Activated CD4-positive, alpha-beta T cell treated with anti-CD3 and anti-CD28 coated beads, Interleukin-2, Interleukin-4, amounts not matched to agents 100 ng/mL and 50 ng/mL, durations not matched to agents 16 hours and 8 hours (primary cell): ENCODE measurements at regions not wholly inside any gene's neighbourhood (a gene's known extent, or its start where the extent isn't known, plus 50 kb on each side); places are given as distances from the start of the nearest gene placed in this dataset.

ENCODE experiments used
- DNase-seq: peaks from one replicate; pipeline ENCODE4 v3.0.0-alpha.2; 2020; ENCODE audit warnings: low spot score

GRCh38 chr2:122737429-122738077, 982.1 kb downstream of the TSN start:
- peak; percentile 2 for DNase-seq

GRCh38 chr2:122739732-122740593, 984.5 kb downstream of the TSN start:
- no peak for DNase-seq

- no peak for DNase-seq
These were observed 985.1 kb downstream of the TSN start for GRCh38 chr2:122740594-122740948.

DNA sequence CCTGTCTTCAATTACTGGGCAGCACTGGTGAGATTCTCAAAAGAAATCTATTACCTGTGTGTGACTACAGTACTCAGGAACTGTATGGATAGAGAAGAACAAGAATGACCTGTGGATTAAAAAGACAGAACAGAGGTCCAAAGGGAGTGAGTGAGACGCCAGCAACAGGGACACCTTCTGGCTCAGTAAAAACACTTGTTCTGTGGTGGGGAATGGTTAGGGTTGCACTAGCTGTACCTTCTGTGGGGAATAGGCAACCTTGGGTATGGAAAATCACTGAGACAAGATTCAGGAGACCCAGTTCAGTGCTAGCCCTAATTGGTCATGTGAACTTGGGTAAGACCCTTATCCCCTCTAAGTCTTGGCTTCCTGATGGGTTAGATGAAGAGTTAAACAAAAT, 986.0 kb downstream of the TSN start:
- no peak for DNase-seq

DNA sequence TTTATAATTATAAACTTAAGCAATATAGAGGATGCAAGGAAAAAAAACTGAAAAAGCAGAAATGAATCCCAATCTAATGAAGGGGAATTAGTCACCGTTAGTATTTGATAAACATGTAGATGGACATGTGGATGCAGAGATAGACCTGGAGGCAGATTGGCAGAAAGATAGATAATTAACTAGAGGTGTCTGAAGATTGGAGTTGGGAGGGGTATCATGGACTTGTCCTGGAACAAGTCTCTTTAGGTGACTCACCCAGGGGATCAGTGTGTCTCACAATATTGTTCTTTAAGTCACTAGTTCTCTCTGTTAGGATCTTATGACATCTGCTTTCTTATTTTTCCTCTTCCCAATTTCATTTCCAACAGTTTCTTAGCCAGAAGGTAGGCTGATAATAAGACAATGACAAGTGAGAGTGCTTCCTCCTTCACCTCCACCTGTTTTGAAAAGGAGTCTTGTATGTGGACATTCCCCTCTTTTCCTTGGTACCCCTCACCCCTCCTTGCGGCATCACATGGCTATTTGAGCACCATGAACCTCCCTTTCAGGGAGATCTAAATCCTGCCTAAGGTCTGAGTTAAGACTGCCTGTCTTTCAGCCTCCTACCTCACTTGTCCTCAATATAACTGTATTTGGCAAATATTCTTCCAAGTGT, 987.7 kb downstream of the TSN start:
- no peak for DNase-seq

GRCh38 chr2:122745603-122746002, 990.2 kb downstream of the TSN start:
- DNase-seq: no peak

DNA sequence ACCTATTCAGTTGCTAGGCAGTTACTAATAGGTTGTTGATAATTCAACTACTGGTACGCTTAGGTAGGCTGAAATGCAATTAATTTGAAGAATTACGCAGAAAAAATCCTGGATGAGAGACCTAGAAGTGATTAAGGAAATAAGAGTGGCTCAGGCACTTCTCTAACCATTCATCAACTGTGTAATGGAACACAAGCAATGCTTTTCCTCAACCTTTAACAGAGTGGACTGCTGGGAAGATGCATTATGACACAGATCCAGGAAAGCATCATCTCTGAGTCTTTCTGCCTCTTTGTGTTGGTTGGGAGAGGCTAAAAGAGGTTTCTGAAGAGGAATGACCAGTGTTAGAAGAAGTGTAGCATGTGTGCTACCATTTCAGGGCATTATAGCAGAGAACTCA, 992.2 kb downstream of the TSN start:
- no peak for DNase-seq

GRCh38 chr2:122748552-122749011, 993.1 kb downstream of the TSN start:
- no peak for DNase-seq

DNA sequence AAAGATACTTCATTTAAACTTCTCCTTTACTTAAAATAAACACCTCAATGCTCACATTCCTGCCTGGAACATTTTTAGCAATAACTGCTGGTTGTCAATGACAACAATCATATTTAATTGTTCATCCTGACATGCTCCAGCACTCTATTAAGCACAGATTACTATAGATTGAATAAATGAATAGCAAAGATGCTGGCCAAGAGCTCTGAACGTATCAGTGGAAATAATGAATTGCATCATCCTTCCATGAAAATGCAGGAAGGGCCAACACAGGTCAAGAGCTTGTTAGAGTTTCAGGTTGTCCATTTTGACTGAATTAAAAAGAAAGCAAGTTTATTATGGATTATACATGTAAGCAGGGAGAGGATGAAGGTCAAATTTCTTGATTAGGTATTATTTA, 994.0 kb downstream of the TSN start:
- DNase-seq: no peak

- no peak for DNase-seq
These were observed 994.6 kb downstream of the TSN start for GRCh38 chr2:122750095-122750494.

GRCh38 chr2:122750808-122751207, 995.4 kb downstream of the TSN start:
- DNase-seq: no peak

DNA sequence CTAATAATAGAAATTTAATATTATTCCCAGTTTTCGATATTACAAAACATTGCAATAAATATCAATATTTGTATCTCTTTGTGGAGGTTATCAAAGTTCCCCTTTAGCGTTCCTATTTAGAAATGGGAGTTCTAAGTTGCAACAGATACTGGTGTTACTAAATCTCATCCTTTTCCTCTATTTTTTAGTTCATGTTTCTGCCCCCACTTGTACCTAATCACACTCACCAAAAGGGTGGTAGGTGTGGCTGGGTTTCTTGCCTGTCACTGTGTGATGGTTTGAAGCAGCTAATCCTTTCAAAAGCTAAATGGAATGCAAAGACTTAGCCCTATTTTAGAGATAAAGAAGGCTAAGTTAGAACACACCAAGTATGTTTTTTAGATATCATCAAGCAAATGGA, 997.9 kb downstream of the TSN start:
- no peak for DNase-seq

DNA sequence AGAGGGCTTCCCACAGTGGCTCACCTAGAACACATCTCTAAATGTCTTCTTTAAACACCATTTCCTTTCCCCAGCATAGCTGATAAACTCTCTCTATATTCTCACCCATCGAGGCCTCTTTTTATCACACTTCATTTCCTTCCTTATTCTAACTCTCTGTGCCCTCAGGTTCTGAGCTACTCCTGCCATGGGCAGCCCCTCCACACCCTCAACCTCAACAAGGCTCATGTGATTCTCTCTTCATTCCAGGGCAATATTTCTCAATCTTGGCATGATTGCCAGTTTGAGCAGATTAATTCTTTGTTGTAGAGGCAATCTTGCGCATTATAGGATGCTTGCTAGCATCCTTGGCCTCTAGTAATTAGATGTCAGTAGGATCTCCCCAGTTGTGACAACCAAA, 999.1 kb downstream of the TSN start:
- no peak for DNase-seq

DNA sequence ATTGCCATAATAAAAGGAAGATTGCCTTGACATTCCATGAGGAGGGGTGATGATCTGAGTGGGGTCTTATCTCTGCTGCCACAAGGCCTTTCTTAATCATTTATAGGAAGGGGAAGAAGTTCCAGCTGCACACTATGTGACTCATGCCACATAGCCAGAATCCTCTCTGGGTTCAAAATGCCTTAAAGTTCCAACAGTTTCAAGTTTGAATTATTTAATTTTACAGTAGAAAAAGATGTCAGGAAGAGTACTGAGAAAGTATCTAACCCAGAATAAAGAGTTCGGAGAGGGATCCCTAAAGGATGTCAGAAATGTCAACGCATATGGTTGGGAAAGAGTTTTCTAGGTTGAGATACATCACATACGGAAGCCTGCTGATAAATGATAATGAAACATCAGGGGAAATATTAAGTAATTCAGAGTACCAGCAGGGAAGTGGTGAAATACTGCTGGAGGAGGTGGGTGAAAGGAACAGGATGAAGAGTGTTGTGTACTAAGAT, 999.9 kb downstream of the TSN start:
- no peak for DNase-seq

DNA sequence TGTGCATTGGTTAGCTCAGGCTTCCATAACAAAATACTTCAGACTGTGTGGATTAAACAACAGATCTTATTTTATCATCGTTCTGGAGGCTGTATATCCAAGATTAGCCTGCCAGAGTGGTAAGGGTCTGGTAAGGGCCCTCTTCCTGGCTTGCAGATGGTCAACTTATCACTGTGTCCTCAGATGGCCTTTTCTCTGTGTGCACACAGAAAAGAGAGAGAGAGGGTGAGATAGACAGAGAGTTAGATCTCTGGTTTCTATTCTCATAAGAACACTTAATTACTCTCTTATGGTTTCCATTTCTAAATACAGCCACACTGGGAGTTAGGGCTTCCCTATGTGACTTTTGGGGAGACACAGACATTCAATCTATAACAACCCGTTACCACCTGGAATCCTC, 1003.5 kb downstream of the TSN start:
- no peak for DNase-seq

GRCh38 chr2:122764014-122764413, 1008.6 kb downstream of the TSN start:
- DNase-seq: no peak

DNA sequence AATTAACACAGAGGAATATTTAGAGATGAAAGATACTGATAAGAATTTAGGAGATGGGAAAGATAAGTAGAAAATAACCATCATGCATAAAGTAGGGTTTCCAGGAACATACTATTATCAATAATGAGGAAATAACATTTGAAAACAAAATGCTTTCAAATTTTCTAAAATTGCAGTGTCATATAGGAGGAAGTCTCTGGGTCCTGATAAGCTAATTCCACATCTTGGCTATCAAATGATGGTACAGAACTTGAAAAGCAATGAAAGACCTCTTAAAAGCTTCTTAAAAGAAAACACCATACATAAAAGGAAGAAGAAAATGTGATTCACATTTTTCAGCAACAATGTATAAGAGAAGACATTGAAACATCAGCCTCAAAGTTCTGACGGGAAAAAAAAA, 1024.8 kb downstream of the TSN start:
- no peak for DNase-seq

GRCh38 chr2:122794100-122794499, 1038.6 kb downstream of the TSN start:
- DNase-seq: no peak

DNA sequence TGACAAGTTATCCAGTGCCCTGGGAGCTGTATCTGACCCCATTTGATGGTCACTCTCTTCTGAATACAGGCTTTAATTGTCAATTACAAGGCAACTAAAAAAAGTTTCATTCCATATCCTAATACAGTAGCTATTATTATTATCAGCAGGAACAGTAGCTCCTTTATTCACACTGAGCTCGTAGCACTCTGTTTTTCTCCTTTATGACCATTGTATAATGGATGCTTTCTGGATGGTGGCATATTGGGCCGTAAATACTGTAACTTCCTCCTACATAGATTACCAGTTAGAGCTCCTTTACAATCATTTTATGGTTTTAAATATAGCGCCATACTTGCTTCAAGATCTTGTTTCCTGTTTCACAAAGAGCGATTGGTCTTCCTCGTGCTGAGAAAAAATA, 1040.3 kb downstream of the TSN start:
- no peak for DNase-seq

DNA sequence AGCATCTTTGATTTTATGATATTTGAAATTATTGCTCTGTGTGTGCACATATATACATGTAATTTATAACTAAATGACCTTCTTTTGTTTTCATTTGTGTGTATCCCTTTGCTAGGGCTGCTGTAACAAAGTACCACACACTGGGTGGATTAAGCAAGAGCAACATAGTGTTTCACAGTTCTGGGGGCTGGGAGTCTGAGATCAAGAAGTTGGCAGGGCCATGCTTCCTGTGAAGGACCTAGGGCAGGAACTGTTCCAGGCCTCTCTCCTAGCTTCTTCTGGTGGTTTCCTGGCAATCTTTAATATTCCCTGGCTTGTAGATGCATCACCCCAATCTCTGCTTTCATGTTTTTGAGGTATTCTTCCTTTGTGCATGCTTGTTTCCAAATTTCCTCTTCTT, 1043.9 kb downstream of the TSN start:
- DNase-seq: no peak

GRCh38 chr2:122800781-122801180, 1045.3 kb downstream of the TSN start:
- no peak for DNase-seq

- DNase-seq: no peak
These were observed 1049.0 kb downstream of the TSN start for GRCh38 chr2:122804494-122804893.

GRCh38 chr2:122805346-122805745, 1049.9 kb downstream of the TSN start:
- no peak for DNase-seq
